CD4-positive, alpha-beta T cell (primary cell): ENCODE measurements at regions not wholly inside any gene's neighbourhood (a gene's known extent, or its start where the extent isn't known, plus 50 kb on each side); places are given as distances from the start of the nearest gene placed in this dataset.
"Not testable (repeated sequence)": the region's sequence is repeated elsewhere in the genome, so short reads cannot be mapped to it uniquely, and the experiment has no call there.

ENCODE experiments used
- ATAC-seq: fragments of 200-7000 bp; cut with Tn5 transposase; one replicate; pipeline ENCODE4 v1.10.0; 2022; ENCODE audit warnings: mild to moderate bottlenecking; ENCODE audit not compliant: poor library complexity
- CTCF ChIA-PET: fragments of 350-600 bp; sonication (Branson Sonifier 250); formaldehyde crosslinking; loops from one replicate; lab custom pipeline; 2021; ENCODE audit warnings: antibody characterized with exemption, inconsistent platforms; lab: Charles Lee
- POLR2A ChIA-PET: fragments of 350-600 bp; sonication (Branson Sonifier 250); formaldehyde crosslinking; loops from one replicate; lab custom pipeline; 2021; ENCODE audit warnings: antibody characterized with exemption, inconsistent platforms; lab: Charles Lee
- DNase-seq, 14 experiments: peaks; one replicate each; pipeline ENCODE4 v3.0.0-alpha.2; 2013 to 2020; ENCODE audit warnings: mixed read lengths in 2 of 14
- H3K27ac ChIP-seq, 2 donors: one replicate each; pipeline versions ENCODE4 v1.5.1 to v1.7.0; 2013; ENCODE audit warnings: low read length in 2 of 2, low read depth in 1 of 2, mild to moderate bottlenecking in 1 of 2
- H3K27me3 ChIP-seq, 2 experiments: 1 replicate in 1 of 2; 2 replicates in 1 of 2; pipeline versions ENCODE4 v1.6.1 to v1.7.0; 2013; ENCODE audit warnings: low read length in 2 of 2, control low read depth in 1 of 2, mild to moderate bottlenecking in 1 of 2, moderate library complexity in 1 of 2; ENCODE audit not compliant: insufficient read depth in 2 of 2, control insufficient read depth in 1 of 2
- H3K36me3 ChIP-seq: one replicate; pipeline ENCODE4 v1.6.1; 2013; ENCODE audit warnings: low read length, control low read depth; ENCODE audit not compliant: insufficient read depth
- H3K4me1 ChIP-seq: one replicate; pipeline ENCODE4 v1.6.1; 2013; ENCODE audit warnings: low read length, control low read depth; ENCODE audit not compliant: insufficient read depth
- H3K4me3 ChIP-seq: one replicate; pipeline ENCODE4 v1.5.1; 2013; ENCODE audit warnings: mild to moderate bottlenecking, low read length, moderate library complexity
- H3K9me3 ChIP-seq, 2 experiments: 1 replicate in 1 of 2; 2 replicates in 1 of 2; pipeline versions ENCODE4 v1.6.1 to v1.7.0; 2013; ENCODE audit warnings: low read length in 2 of 2, mild to moderate bottlenecking in 2 of 2, control low read depth in 1 of 2, moderate library complexity in 1 of 2; ENCODE audit not compliant: control insufficient read depth in 1 of 2, insufficient read depth in 1 of 2
- H3K27ac Mint-ChIP-seq: one replicate; pipeline ENCODE4 v1.8.0; 2020; ENCODE audit warnings: mixed read lengths
- H3K27me3 Mint-ChIP-seq: one replicate; pipeline ENCODE4 v1.8.0; 2021; ENCODE audit warnings: mixed read lengths
- H3K36me3 Mint-ChIP-seq: one replicate; pipeline ENCODE4 v1.8.0; 2021; ENCODE audit warnings: low read depth, mixed read lengths
- H3K4me1 Mint-ChIP-seq: one replicate; pipeline ENCODE4 v1.8.0; 2021; ENCODE audit warnings: low read depth, mixed read lengths
- H3K4me3 Mint-ChIP-seq: one replicate; pipeline ENCODE4 v1.8.0; 2020; ENCODE audit warnings: mild to moderate bottlenecking, mixed read lengths
- H3K9me3 Mint-ChIP-seq: one replicate; pipeline ENCODE4 v1.8.0; 2020; ENCODE audit warnings: mixed read lengths
- intact Hi-C, 2 experiments: fragments of 100-400 bp; cut with DNase I in 1 of 2; cut with micrococcal nuclease in 1 of 2; formaldehyde crosslinking; loops; one replicate each; pipeline versions ENCODE4 v1.15.1 to v1.9.0; 2023 to 2025; cut with DNase I, micrococcal nuclease
- TF ChIP-seq, protein P1 (sequence below): fragments of 200-600 bp; IDR thresholded peaks from one replicate; pipeline ENCODE4 v1.8.0; 2022; ENCODE audit warnings: antibody characterized with exemption, mild to moderate bottlenecking

DNA sequence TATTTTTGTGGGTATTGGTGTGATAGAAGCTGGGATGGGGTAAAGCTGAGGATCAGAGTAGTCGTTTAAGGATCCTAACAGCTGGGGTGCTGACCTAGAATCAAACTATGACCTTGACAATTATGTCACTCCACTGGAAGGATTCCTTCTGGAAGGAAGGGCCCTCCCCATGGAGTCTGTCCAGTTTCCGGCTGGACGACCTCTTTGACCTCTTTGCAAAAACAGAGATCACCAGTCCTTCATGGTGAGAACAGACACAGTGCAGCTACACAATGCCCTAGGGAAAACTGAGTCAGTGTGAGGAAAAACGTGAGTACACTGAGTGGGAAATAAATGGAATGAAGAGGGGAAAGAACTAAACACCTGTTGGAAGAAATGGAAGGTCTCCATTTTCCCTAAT lies 445.6 kb downstream of the MAT2B start:
- intact Hi-C loops, result no loop called here
- no peaks in the 10 kb centered on the region for H3K36me3 Mint-ChIP-seq
- CTCF ChIA-PET, result no interaction called here

DNA sequence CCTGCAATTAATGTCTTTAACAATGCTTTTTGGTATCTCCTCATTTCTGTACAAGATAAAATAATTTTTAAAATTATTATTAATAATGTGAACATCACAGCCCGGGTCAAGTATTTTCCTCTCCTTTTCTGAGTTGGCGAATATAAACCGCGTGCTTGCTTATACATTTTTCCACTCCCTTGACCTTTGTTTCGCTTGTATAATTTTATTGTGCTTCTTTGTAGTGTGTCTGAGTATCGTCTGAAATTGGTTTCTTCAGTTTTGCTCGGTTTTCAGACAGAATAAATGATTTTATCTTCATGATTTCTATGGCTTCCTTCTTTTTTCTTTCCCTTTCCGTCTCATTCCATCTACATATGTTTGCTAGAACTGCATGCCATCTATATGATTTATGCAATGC lies 448.5 kb downstream of the MAT2B start:
- no peak overlapping the region for H3K4me3 Mint-ChIP-seq
- no peaks in the 10 kb centered on the region for H3K27me3 Mint-ChIP-seq
- H3K9me3 Mint-ChIP-seq, result peaks cover 2% of the 10 kb centered on the region
- ChIA-PET POLR2A (no interaction called here), CTCF (no interaction called here)
- H3K4me1 ChIP-seq, result no peaks in the 10 kb centered on the region
- intact Hi-C loops, result no loop called here
- H3K9me3 ChIP-seq, result no peaks in the 10 kb centered on the region
- no peak for DNase-seq
- TF ChIP-seq, protein P1, sequence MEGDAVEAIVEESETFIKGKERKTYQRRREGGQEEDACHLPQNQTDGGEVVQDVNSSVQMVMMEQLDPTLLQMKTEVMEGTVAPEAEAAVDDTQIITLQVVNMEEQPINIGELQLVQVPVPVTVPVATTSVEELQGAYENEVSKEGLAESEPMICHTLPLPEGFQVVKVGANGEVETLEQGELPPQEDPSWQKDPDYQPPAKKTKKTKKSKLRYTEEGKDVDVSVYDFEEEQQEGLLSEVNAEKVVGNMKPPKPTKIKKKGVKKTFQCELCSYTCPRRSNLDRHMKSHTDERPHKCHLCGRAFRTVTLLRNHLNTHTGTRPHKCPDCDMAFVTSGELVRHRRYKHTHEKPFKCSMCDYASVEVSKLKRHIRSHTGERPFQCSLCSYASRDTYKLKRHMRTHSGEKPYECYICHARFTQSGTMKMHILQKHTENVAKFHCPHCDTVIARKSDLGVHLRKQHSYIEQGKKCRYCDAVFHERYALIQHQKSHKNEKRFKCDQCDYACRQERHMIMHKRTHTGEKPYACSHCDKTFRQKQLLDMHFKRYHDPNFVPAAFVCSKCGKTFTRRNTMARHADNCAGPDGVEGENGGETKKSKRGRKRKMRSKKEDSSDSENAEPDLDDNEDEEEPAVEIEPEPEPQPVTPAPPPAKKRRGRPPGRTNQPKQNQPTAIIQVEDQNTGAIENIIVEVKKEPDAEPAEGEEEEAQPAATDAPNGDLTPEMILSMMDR, result no peak
- no peak for ATAC-seq
- no peak overlapping the region for H3K27ac ChIP-seq
- no peaks in the 10 kb centered on the region for H3K27me3 ChIP-seq
- H3K27ac Mint-ChIP-seq, result no peak overlapping the region
- no peaks in the 10 kb centered on the region for H3K4me1 Mint-ChIP-seq
- H3K36me3 ChIP-seq, result no peaks in the 10 kb centered on the region
- H3K36me3 Mint-ChIP-seq, result no peaks in the 10 kb centered on the region
- no peak overlapping the region for H3K4me3 ChIP-seq

More for the DNA sequence above, 445.6 kb downstream of the MAT2B start:
- Mint-ChIP-seq H3K4me3 (no peak overlapping the region), H3K9me3 (no peaks in the 10 kb centered on the region), H3K4me1 (no peaks in the 10 kb centered on the region), H3K27me3 (no peaks in the 10 kb centered on the region), H3K27ac (no peak overlapping the region)
- DNase-seq, result no peak
- TF ChIP-seq, protein P1, result no peak
- no peaks in the 10 kb centered on the region for H3K4me1 ChIP-seq
- no peaks in the 10 kb centered on the region for H3K36me3 ChIP-seq
- ATAC-seq, result no peak
- POLR2A ChIA-PET, result no interaction called here
- H3K27me3 ChIP-seq, result no peaks in the 10 kb centered on the region
- no peak overlapping the region for H3K27ac ChIP-seq
- no peaks in the 10 kb centered on the region for H3K9me3 ChIP-seq
- H3K4me3 ChIP-seq, result no peak overlapping the region

DNA sequence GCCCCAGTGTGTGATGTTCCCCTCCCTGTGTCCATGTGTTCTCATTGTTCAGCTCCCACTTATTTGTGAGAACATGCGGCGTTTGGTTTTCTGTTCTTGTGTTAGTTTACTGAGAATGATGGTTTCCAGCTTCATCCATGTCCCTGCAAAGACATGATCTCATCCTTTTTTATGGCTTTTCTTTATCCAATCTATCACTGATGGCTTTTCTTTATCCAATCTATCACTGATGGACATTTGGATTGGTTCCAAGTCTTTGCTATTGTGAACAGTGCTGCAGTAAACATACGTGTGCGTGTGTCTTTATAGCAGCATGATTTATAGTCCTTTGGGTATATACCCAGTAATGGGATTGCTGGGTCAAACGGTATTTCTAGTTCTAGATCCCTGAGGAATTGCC lies 455.8 kb downstream of the MAT2B start:
- H3K9me3 ChIP-seq, H3K4me1 ChIP-seq, H3K36me3 ChIP-seq, H3K4me3 Mint-ChIP-seq, H3K27me3 Mint-ChIP-seq, ATAC-seq, H3K27me3 ChIP-seq, H3K4me3 ChIP-seq, H3K36me3 Mint-ChIP-seq, DNase-seq, intact Hi-C loops, H3K9me3 Mint-ChIP-seq, H3K27ac Mint-ChIP-seq, H3K4me1 Mint-ChIP-seq, CTCF ChIA-PET, H3K27ac ChIP-seq, POLR2A ChIA-PET: not testable (repeated sequence)

DNA sequence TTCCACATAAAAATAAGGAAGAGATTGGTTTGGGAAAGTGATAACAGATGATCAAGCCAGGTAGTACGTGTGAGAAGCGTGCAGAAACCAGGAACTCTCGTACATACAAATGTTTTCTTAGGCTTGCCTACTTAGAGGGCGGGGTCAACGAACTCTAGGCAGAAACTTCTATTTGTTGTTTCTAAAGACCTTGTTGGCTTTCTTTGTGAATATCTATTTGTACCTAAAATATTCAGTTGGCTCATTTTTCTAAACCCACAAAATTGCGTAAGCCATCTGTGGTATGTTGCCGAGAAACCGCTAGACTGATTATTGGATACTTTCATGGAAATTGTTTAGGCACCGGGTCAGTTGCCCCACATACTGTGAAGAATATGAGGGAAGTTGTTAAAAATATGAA lies 458.5 kb downstream of the MAT2B start:
- H3K4me3 ChIP-seq, result no peak overlapping the region
- H3K4me1 Mint-ChIP-seq, result no peaks in the 10 kb centered on the region
- no peaks in the 10 kb centered on the region for H3K36me3 Mint-ChIP-seq
- no peaks in the 10 kb centered on the region for H3K27me3 ChIP-seq
- H3K27ac ChIP-seq, result no peak overlapping the region
- ChIA-PET CTCF (no interaction called here), POLR2A (no interaction called here)
- no peaks in the 10 kb centered on the region for H3K36me3 ChIP-seq
- H3K4me1 ChIP-seq, result no peaks in the 10 kb centered on the region
- H3K27ac Mint-ChIP-seq, result no peak overlapping the region
- H3K9me3 ChIP-seq, result no peaks in the 10 kb centered on the region
- H3K27me3 Mint-ChIP-seq, result no peaks in the 10 kb centered on the region
- H3K4me3 Mint-ChIP-seq, result no peak overlapping the region
- peaks cover 4% of the 10 kb centered on the region for H3K9me3 Mint-ChIP-seq
- no peak for ATAC-seq
- TF ChIP-seq, protein P1, result no peak
- intact Hi-C loops, result no loop called here
- peak in 1 of 14 experiments; percentile 1 for DNase-seq
